ENCODE measurements at regions not wholly inside any gene's neighbourhood (a gene's known extent, or its start where the extent isn't known, plus 50 kb on each side); places are given as distances from the start of the nearest gene placed in this dataset.

DNA sequence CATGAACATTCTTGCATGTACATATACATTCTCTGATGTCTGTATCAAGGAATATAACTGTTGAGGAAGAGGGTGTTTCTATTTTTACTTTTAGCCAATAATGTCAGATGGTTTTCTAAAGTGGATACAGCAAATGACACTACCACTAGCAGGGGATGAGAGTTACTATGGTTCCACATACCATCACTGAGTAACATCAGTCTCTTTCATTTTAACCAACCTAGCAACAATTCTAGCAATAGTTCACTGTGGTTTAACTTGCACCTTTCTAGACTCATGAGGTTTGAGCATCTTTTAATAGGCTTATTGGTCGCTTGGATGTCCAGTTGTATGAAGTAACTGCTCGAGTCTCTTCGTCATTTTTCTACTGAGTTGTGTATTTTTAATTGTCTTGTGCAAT is 68.5 kb upstream of the ZNF746 start:
- Histone ChIP-seq H3K4me1 (ENCODE audit: control insufficient read depth in 2 of 2, insufficient read depth in 2 of 2, low read length in 2 of 2) (no peaks in the 10 kb centered on the region), H3K4me3 (ENCODE audit: control extremely low read depth in 1 of 5, extremely low read depth in 1 of 5, insufficient read depth in 1 of 5, low read depth in 2 of 5, low read length in 4 of 5) (no peak overlapping the region), H3K27ac (ENCODE audit: low read length in 2 of 2) (no peak overlapping the region), H3K4me2 (replicated peaks; ENCODE audit: low read depth, low read length, poor library complexity, severe bottlenecking) (no peak overlapping the region), H3K79me2 (ENCODE audit: control insufficient read depth, insufficient read depth, low read length) (peaks cover 19% of the 10 kb centered on the region), H3K36me3 (replicated peaks in 1 of 2; ENCODE audit: control extremely low read depth in 1 of 2, control insufficient read depth in 1 of 2, extremely low read depth in 1 of 2, insufficient read depth in 2 of 2, low read length in 1 of 2) (peaks cover 0 to 15% of the 10 kb centered on the region in 2 experiments), H2AFZ (ENCODE audit: insufficient read depth, low read depth, low read length, poor library complexity, severe bottlenecking) (no peak overlapping the region), H3K9me3 (ENCODE audit: control extremely low read depth in 1 of 3, control insufficient read depth in 2 of 3, insufficient read depth in 1 of 3, low read length in 2 of 3) (peaks cover 0 to 22% (median 20%) of the 10 kb centered on the region in 3 donors), H3K27me3 (replicated peaks in 1 of 4; ENCODE audit: control extremely low read depth in 1 of 4, control insufficient read depth in 3 of 4, insufficient read depth in 4 of 4, low read length in 3 of 4) (no peaks in the 10 kb centered on the region), H3K9ac (ENCODE audit: low read length) (no peak overlapping the region), H4K20me1 (ENCODE audit: control insufficient read depth, insufficient read depth, low read length, poor library complexity, severe bottlenecking) (peaks cover 8% of the 10 kb centered on the region)
- Mint-ChIP-seq H3K27me3 (no peaks in the 10 kb centered on the region), H3K27ac (no peak overlapping the region), H3K4me1 (no peaks in the 10 kb centered on the region), H3K4me3 (no peak overlapping the region), H3K9me3 (ENCODE audit: insufficient read depth) (peaks cover 8% of the 10 kb centered on the region)
- ChIA-PET POLR2A (no interaction called here), CTCF (no interaction called here)
- intact Hi-C loops (cut with micrococcal nuclease) = no loop called here
- no CpG with 5 or more reads among the region's 3 CpGs for WGBS (ENCODE audit: insufficient coverage)
- ATAC-seq (ENCODE audit: low read depth) = no peak
- no peak for TF ChIP-seq EZH2 (IDR thresholded peaks at IDR 0.05; ENCODE audit: borderline replicate concordance, insufficient read depth, low read depth, low read length, poor library complexity, severe bottlenecking)
- TF ChIP-seq, protein P1, sequence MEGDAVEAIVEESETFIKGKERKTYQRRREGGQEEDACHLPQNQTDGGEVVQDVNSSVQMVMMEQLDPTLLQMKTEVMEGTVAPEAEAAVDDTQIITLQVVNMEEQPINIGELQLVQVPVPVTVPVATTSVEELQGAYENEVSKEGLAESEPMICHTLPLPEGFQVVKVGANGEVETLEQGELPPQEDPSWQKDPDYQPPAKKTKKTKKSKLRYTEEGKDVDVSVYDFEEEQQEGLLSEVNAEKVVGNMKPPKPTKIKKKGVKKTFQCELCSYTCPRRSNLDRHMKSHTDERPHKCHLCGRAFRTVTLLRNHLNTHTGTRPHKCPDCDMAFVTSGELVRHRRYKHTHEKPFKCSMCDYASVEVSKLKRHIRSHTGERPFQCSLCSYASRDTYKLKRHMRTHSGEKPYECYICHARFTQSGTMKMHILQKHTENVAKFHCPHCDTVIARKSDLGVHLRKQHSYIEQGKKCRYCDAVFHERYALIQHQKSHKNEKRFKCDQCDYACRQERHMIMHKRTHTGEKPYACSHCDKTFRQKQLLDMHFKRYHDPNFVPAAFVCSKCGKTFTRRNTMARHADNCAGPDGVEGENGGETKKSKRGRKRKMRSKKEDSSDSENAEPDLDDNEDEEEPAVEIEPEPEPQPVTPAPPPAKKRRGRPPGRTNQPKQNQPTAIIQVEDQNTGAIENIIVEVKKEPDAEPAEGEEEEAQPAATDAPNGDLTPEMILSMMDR (IDR thresholded peaks at IDR 0.05) = no peak
- no peak for DNase-seq

DNA sequence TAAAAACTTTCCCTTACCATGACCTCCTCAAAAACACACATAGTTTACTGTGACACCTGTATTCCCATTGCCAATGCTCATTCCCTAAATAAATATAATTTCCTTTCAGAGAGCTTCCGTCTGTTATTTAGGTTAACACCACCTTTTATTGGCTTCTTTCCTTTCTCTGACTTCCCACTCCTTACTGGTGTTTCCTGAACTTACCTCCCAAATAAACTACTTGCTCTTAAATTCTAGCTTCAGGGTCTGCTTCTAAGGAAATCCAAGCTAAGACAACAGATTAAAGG is 67.4 kb upstream of the ZNF746 start:
- H3K27me3 ChIP-seq (replicated peaks in 1 of 4; ENCODE audit: control extremely low read depth in 1 of 4, control insufficient read depth in 3 of 4, insufficient read depth in 4 of 4, low read length in 3 of 4) = no peaks in the 10 kb centered on the region
- H3K9me3 ChIP-seq (ENCODE audit: control extremely low read depth in 1 of 3, control insufficient read depth in 2 of 3, insufficient read depth in 1 of 3, low read length in 2 of 3) = peaks cover 0 to 13% (median 12%) of the 10 kb centered on the region in 3 donors
- no peak overlapping the region for H3K27ac ChIP-seq (ENCODE audit: low read length in 2 of 2)
- Mint-ChIP-seq H3K4me3 (no peak overlapping the region), H3K9me3 (ENCODE audit: insufficient read depth) (peaks cover 8% of the 10 kb centered on the region), H3K27me3 (no peaks in the 10 kb centered on the region), H3K27ac (no peak overlapping the region), H3K4me1 (no peaks in the 10 kb centered on the region)
- peaks cover 0 to 15% of the 10 kb centered on the region in 2 experiments for H3K36me3 ChIP-seq (replicated peaks in 1 of 2; ENCODE audit: control extremely low read depth in 1 of 2, control insufficient read depth in 1 of 2, extremely low read depth in 1 of 2, insufficient read depth in 2 of 2, low read length in 1 of 2)
- H3K4me2 ChIP-seq (replicated peaks; ENCODE audit: low read depth, low read length, poor library complexity, severe bottlenecking) = no peak overlapping the region
- CTCF ChIA-PET = no interaction called here
- ATAC-seq (ENCODE audit: low read depth) (no peak), DNase-seq (no peak)
- intact Hi-C loops (cut with micrococcal nuclease) = no loop called here
- H3K4me1 ChIP-seq (ENCODE audit: control insufficient read depth in 2 of 2, insufficient read depth in 2 of 2, low read length in 2 of 2) = no peaks in the 10 kb centered on the region
- POLR2A ChIA-PET = no interaction called here
- no peak overlapping the region for H3K9ac ChIP-seq (ENCODE audit: low read length)
- TF ChIP-seq, protein P1 (IDR thresholded peaks at IDR 0.05) = no peak
- no peak for TF ChIP-seq EZH2 (IDR thresholded peaks at IDR 0.05; ENCODE audit: borderline replicate concordance, insufficient read depth, low read depth, low read length, poor library complexity, severe bottlenecking)
- no peak overlapping the region for H2AFZ ChIP-seq (ENCODE audit: insufficient read depth, low read depth, low read length, poor library complexity, severe bottlenecking)
- 100% methylated on average over 1 of the region's 1 CpG for WGBS (ENCODE audit: insufficient coverage)
- peaks cover 16% of the 10 kb centered on the region for H3K79me2 ChIP-seq (ENCODE audit: control insufficient read depth, insufficient read depth, low read length)
- H4K20me1 ChIP-seq (ENCODE audit: control insufficient read depth, insufficient read depth, low read length, poor library complexity, severe bottlenecking) = peaks cover 8% of the 10 kb centered on the region
- H3K4me3 ChIP-seq (ENCODE audit: control extremely low read depth in 1 of 5, extremely low read depth in 1 of 5, insufficient read depth in 1 of 5, low read depth in 2 of 5, low read length in 4 of 5) = no peak overlapping the region
